Hypothalamus (tissue), 51 donors: ENCODE measurements at regions not wholly inside any gene's neighbourhood (a gene's known extent, or its start where the extent isn't known, plus 50 kb on each side); places are given as distances from the start of the nearest gene placed in this dataset.
A peak's percentile ranks its signal among the peaks of the same experiment; 100 is the strongest.

Source experiments
- DNase-seq, 51 donors: peaks; one replicate each; lab custom pipeline; 2025; lab: John Stamatoyannopoulos, UW

GRCh38 chr12:93100610-93101009 is 171.5 kb upstream of the EEA1 start:
- DNase-seq = no peak

DNA sequence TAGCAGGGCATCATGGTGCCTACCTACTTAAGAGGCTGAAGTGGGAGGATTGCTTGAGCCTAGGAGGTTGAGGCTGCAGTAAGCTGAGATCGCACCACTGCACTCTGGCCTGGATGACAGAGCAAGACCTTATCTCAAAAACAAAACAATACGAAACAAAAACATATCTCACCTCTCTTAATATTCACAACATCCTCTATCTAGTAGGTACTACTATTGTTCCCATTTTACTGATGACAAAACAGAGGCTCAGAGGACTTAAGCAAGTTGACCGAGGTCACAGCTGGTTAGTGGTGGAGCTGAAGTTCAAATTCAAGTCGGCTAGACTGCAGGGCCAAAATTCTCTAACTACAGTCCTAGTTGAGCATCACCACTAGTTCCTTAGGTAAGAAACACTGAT is 172.3 kb upstream of the EEA1 start:
- no peak for DNase-seq

- no peak for DNase-seq
Observed at GRCh38 chr12:93102312-93102711, 173.2 kb upstream of the EEA1 start.

DNA sequence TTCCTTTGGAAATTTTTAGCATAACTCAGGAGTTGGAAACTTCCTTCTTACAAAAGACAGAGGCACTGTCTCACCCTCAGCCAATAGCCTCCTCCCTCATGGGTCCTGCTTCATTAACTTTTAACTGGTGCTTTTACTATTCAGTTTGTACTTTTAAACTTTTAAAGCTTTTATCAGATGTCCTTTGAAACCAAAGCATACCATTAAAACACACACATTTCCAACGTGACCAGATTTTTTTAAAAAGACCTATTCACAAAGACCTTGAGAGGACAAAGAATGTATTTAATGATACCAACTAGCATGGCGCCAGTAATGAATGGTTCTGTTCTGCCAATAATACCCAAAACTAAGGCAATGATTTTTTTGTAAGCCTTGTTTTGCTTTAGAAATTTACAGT is 173.6 kb upstream of the EEA1 start:
- no peak for DNase-seq

GRCh38 chr12:93103154-93103553 is 174.1 kb upstream of the EEA1 start:
- no peak for DNase-seq

GRCh38 chr12:93104535-93104934 is 175.4 kb upstream of the EEA1 start:
- DNase-seq = no peak

GRCh38 chr12:93106910-93107309 is 177.8 kb upstream of the EEA1 start:
- DNase-seq = no peak

DNA sequence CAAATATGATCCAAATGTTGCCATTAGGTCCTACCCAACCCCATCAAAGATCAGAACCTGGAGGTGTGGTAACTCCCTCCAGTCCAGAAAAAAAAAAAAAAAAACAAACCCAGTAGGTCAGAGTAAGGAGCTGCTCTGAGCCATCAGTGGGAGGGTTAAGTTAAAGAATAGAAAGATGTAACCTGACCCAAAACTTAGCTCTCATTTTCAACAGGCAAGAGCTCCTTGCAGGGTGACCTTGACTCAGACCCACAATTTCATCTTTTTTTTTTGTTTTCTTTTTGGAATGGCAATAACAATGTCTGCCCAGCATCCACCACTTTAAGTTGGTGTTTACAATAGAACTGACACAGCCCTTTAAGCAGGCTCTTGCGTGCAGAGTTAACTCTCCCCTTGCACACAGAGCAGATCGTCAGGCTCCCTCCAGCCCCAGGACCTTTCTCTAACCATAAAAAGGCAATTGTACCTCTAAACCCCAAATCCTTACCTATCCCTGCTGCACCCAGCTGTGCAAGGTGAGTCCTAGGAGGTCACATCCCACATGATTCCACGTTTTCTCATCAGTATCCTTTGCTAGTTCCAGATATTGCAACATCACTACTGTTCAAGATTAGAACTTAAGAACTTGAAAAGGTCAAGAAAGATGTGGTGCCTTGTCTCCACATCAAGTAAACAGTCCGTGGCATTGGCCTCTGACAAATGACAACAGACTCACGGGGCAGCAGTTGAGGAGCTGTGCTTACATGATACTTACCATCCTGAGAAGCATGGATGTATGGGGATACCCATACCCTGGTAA is 178.6 kb upstream of the EEA1 start:
- DNase-seq = no peak

DNA sequence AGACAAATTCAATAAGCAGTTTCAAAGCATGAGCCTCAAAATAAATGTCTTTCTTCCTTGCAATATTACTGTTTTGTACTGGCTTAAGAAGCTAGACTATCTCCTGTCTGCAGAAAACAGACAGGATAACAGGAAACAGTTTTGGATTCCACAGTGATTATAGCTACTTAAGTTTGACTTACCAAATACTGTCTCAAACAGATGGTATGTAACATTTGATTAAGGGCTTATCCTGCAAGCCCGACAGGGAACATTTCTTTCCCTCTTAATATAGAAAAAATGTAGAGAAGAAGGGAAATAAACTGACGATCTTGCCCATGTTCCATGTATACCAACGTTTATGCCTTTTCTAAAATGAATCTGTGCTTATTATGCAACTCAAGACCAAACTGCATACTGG is 179.9 kb upstream of the EEA1 start:
- DNase-seq = no peak

- DNase-seq = peak in 4 of 51 donors; percentile 1 to 45 (median 2)
Observed at GRCh38 chr12:93109551-93110203, 180.6 kb upstream of the EEA1 start.

GRCh38 chr12:93111773-93112172 is 182.7 kb upstream of the EEA1 start:
- no peak for DNase-seq

DNA sequence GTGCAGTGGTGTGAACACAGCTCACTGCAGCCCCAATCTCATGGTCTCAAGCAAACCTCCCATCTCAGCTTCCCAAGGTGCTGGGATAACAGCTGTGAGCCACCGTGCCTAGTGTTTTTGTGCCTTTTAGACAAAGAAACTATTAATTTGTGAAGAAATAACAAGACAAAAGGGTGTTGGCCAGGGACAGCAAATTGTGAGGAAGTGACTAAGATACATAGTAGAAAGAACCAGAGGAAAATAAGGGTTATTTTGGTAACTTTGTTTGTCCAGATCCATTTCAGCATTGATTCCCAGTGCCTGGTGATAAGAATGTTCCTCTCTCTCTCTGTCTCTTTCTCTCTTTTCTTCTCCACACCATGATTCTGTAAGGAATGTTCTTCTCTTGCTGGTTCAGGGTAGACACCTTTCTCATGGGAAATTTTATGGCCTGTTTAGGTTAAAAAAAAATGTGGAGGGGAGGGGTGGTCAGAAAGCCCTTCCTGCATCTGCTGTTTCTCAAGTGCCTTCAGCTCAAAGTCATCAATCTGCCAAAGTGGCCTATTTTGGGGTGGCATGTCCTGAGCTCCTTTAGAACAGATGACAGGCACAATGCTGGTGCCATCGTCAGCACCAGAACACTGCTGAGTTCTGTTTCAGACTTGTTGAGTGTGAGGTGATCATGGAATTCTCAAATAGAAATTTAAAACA is 184.4 kb upstream of the EEA1 start:
- DNase-seq = no peak

GRCh38 chr12:93115198-93115601 is 186.1 kb upstream of the EEA1 start:
- DNase-seq = no peak

DNA sequence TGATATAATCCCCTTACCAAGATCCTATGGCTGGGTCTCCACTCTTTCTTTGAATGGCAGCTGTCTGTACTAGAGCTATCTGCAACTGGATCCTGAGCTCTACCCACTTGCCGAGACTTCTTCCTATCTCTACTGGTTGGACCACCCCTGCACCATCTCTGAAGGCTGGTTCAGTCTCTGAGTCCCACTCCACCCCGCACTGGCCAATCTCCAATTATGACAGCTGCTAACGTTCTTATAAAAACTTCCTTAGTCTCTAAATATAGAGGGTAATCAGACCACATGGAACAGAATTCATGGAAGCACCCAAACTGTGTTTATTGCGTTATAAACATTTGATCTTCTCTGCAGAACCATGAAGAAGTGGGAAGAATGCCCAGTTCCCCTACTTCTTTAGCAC is 186.6 kb upstream of the EEA1 start:
- DNase-seq = no peak

DNA sequence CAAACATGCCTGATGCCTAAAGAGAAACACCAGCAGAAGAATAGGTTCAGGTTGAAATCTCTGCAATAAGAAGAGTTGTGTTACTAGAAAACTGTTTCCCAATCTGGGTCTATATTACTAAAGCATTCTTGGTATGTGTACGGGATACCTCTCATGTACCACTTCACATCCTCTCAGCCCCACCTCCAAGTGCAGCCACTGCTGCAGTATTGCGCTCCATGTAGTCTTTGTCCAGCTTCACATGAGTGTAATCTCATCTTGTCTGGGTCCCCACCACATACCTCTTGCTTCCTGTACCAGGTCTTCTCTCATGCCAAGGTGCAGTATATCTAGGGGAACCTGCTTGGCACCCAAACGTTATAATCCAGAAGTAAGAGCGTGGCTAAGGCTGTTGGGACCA is 187.5 kb upstream of the EEA1 start:
- DNase-seq = no peak

- no peak for DNase-seq
Observed at GRCh38 chr12:93121729-93122488, 192.8 kb upstream of the EEA1 start.

DNA sequence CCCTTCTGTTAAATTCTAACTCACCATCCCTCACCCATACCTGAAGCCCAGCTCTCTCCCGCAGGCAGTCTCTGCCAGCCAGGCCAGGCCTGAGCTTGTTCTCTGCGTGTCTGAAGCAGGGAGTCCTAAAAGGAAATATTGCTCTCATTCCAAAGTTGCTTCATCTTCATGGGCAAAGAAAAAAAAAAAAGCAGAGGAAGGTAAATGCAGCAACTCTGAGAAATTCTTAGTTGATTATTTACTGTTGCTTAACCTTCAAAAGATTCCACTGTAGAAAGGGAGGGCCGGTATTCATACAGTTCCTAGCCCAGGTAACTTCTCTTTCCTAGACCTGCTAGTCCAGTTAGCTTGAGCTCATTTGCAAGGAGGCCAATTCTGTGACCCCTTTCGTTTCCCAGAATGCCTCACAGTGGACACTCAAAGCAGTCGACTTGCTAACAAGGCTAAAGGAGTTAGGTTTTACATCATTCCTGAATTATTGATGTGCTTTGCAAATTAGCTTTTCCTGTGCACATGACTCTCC is 193.5 kb upstream of the EEA1 start:
- DNase-seq = no peak

DNA sequence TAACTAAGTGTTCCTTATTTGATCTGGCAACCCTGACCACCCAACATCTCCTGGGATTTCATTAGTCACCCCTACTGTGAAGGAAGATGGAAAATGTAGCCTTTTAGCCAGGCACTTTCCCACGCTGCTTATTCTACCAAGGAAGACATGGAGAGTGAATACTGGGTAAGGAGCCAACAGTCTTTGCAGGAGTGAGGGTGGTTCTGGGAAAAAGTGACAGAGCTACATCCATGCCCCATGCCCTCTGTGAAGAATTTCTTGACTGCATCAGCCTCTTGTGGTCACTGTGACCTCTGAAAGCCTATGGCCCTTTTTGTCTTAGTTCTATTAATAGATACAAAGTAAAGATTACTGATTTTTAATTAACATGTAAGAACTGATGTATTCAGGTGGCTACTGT is 196.0 kb upstream of the EEA1 start:
- no peak for DNase-seq

- DNase-seq = no peak
Observed at GRCh38 chr12:93126069-93126474, 197.0 kb upstream of the EEA1 start.

- no peak for DNase-seq
Observed at GRCh38 chr12:93127107-93127560, 198.0 kb upstream of the EEA1 start.
